HCT116 (cell line): ENCODE measurements at regions not wholly inside any gene's neighbourhood (a gene's known extent, or its start where the extent isn't known, plus 50 kb on each side); places are given as distances from the start of the nearest gene placed in this dataset.

Experiments used
- ATAC-seq: fragments of 200-7000 bp; cut with Tn5 transposase; 2 replicates; pipeline ENCODE4 v1.9.1; 2020; ENCODE audit warnings: mild to moderate bottlenecking, moderate library complexity
- BruUV-seq: library from RNA; stranded (reverse); fragments of 400-500 nt; replicated peaks from 2 replicates; lab custom pipeline; 2021; lab: Mats Ljungman, UMichigan
- CTCF ChIA-PET: fragments of 300-600 bp; sonication (Branson Sonifier 250); formaldehyde crosslinking; loops from one replicate; lab custom pipeline; 2021; ENCODE audit warnings: antibody characterized with exemption; lab: Charles Lee
- POLR2A ChIA-PET: fragments of 300-600, 350-600 bp; sonication (Branson Sonifier 250); formaldehyde crosslinking; loops from one replicate; lab custom pipeline; 2021; ENCODE audit warnings: antibody characterized with exemption; lab: Charles Lee
- RAD21 ChIA-PET, 2 experiments: fragments of 300-600 bp; sonication (Branson Sonifier 250); formaldehyde crosslinking; loops; one replicate each; lab custom pipeline; 2023; ENCODE audit warnings: low total read pairs in 2 of 2; ENCODE audit not compliant: uncharacterized antibody in 2 of 2, unreplicated experiment in 2 of 2, low non-redundant PET in 1 of 2; lab: Charles Lee
- DNase-seq: peaks from one replicate; pipeline ENCODE4 v3.0.0-alpha.2; 2010; ENCODE audit warnings: low read depth, low spot score
- H2AFZ ChIP-seq: fragments of 200-600 bp; shearing (Covaris generic), sonication (generic); 2 replicates; pipeline ENCODE4 v1.6.1; 2017; ENCODE audit warnings: low read depth, mixed run types, mixed read lengths, antibody characterized with exemption, low read length; ENCODE audit not compliant: poor library complexity, severe bottlenecking
- H3K27ac ChIP-seq: 2 replicates; pipeline ENCODE4 v1.5.1; 2012; ENCODE audit warnings: low read depth, low read length
- H3K27me3 ChIP-seq: fragments of 200-600 bp; sonication (generic); 2 replicates; pipeline ENCODE4 v1.6.1; 2016; ENCODE audit warnings: mixed run types, low read length, mixed read lengths; ENCODE audit not compliant: insufficient read depth
- H3K36me3 ChIP-seq, 2 experiments: fragments of 200-500 bp in 1 of 2; fragments of 200-600 bp in 1 of 2; sonication (Bioruptor generic) in 1 of 2; sonication (generic) in 1 of 2; 2 replicates each; pipeline versions ENCODE4 v1.5.1 to v1.6.1; 2014 to 2016; ENCODE audit warnings: low read length in 2 of 2, inconsistent platforms in 1 of 2, mixed read lengths in 1 of 2, mixed run types in 1 of 2; ENCODE audit not compliant: insufficient read depth in 2 of 2, control insufficient read depth in 1 of 2
- H3K4me1 ChIP-seq, 2 experiments: fragments of 200-600 bp in 1 of 2; sonication (generic) in 1 of 2; 2 replicates each; pipeline versions ENCODE4 v1.5.1 to v1.6.1; 2012 to 2017; ENCODE audit warnings: low read length in 2 of 2, inconsistent platforms in 1 of 2, mild to moderate bottlenecking in 1 of 2, mixed read lengths in 1 of 2, mixed run types in 1 of 2, moderate library complexity in 1 of 2; ENCODE audit not compliant: insufficient read depth in 2 of 2, control insufficient read depth in 1 of 2
- H3K4me2 ChIP-seq: fragments of 200-600 bp; sonication (generic); 2 replicates; pipeline ENCODE4 v1.6.1; 2017; ENCODE audit warnings: mixed run types, low read length, mixed read lengths
- H3K4me3 ChIP-seq, 2 experiments: fragments of 200-600 bp in 1 of 2; sonication (generic) in 1 of 2; replicated peaks in 1 of 2; 2 replicates each; pipeline ENCODE4 v1.5.1; 2011 to 2016; ENCODE audit warnings: low read length in 2 of 2, control low read depth in 1 of 2, low read depth in 1 of 2, mild to moderate bottlenecking in 1 of 2, mixed read lengths in 1 of 2, mixed run types in 1 of 2
- H3K79me2 ChIP-seq: fragments of 200-600 bp; sonication (generic); 2 replicates; pipeline ENCODE4 v1.6.1; 2017; ENCODE audit warnings: mild to moderate bottlenecking, mixed run types, low read length, moderate library complexity, mixed read lengths; ENCODE audit not compliant: insufficient read depth
- H3K9ac ChIP-seq: fragments of 200-600 bp; sonication (generic); 2 replicates; pipeline ENCODE4 v1.6.1; 2016; ENCODE audit warnings: low read length, mixed read lengths
- H3K9me2 ChIP-seq: fragments of 200-600 bp; sonication (generic), shearing (Covaris generic); 2 replicates; pipeline ENCODE4 v1.6.1; 2017; ENCODE audit warnings: mixed run types, mild to moderate bottlenecking, moderate library complexity; ENCODE audit not compliant: insufficient read depth
- H3K9me3 ChIP-seq, 2 experiments: fragments of 200-500 bp in 1 of 2; fragments of 200-600 bp in 1 of 2; sonication (Bioruptor generic) in 1 of 2; sonication (generic) in 1 of 2; 2 replicates each; pipeline ENCODE4 v1.6.1; 2014 to 2017; ENCODE audit warnings: low read length in 2 of 2, mixed read lengths in 2 of 2, inconsistent platforms in 1 of 2, low read depth in 1 of 2, mild to moderate bottlenecking in 1 of 2, mixed run types in 1 of 2, moderate library complexity in 1 of 2; ENCODE audit not compliant: control insufficient read depth in 1 of 2, insufficient read depth in 1 of 2
- H4K20me1 ChIP-seq: fragments of 200-600 bp; sonication (generic), shearing (Covaris generic); 2 replicates; pipeline ENCODE4 v1.6.1; 2017; ENCODE audit warnings: mixed run types, mild to moderate bottlenecking, moderate library complexity; ENCODE audit not compliant: insufficient read depth
- CBX3 ChIP-seq: IDR thresholded peaks from 2 replicates; pipeline ENCODE4 v1.6.1; 2012; ENCODE audit warnings: low read depth
- EGR1 ChIP-seq: IDR thresholded peaks from 2 replicates; pipeline ENCODE4 v1.6.1; 2012; ENCODE audit warnings: low read depth
- ELF1 ChIP-seq: IDR thresholded peaks from 2 replicates; pipeline ENCODE4 v1.6.1; 2012; ENCODE audit warnings: low read depth, borderline replicate concordance
- EZH2phosphoT487 ChIP-seq: fragments of 200-600 bp; IDR thresholded peaks from 2 replicates; pipeline ENCODE4 v1.6.1; 2018; ENCODE audit warnings: antibody characterized with exemption, borderline replicate concordance
- FOSL1 ChIP-seq: IDR thresholded peaks from 2 replicates; pipeline ENCODE4 v1.6.1; 2012; ENCODE audit warnings: low read depth
- JUND ChIP-seq: IDR thresholded peaks from 2 replicates; pipeline ENCODE4 v1.6.1; 2012
- MAX ChIP-seq: IDR thresholded peaks from 2 replicates; pipeline ENCODE4 v1.6.1; 2012
- POLR2A ChIP-seq: IDR thresholded peaks from 2 replicates; pipeline ENCODE4 v1.7.0; 2011; ENCODE audit warnings: borderline replicate concordance; ENCODE audit not compliant: insufficient read depth, insufficient read length; ENCODE audit errors: extremely low read depth
- POLR2AphosphoS5 ChIP-seq: IDR thresholded peaks from 2 replicates; pipeline ENCODE4 v1.6.1; 2011; ENCODE audit warnings: mild to moderate bottlenecking, low read depth, low read length, moderate library complexity
- RAD21 ChIP-seq: IDR thresholded peaks from 2 replicates; pipeline ENCODE4 v1.6.1; 2012; ENCODE audit warnings: low read depth, mild to moderate bottlenecking
- SIN3A ChIP-seq: IDR thresholded peaks from 2 replicates; pipeline ENCODE4 v1.6.1; 2012; ENCODE audit warnings: low read depth
- SP1 ChIP-seq: IDR thresholded peaks from 2 replicates; pipeline ENCODE4 v1.6.1; 2012; ENCODE audit warnings: low read depth
- YY1 ChIP-seq: IDR thresholded peaks from 2 replicates; pipeline ENCODE4 v1.6.1; 2011; ENCODE audit warnings: low read length, low read depth, moderate library complexity, mild to moderate bottlenecking; ENCODE audit not compliant: insufficient replicate concordance; ENCODE audit errors: extremely low read depth
- ZFX ChIP-seq: fragments of 450-650 bp; IDR thresholded peaks from 2 replicates; pipeline ENCODE4 v1.6.1; 2017
- intact Hi-C: fragments of 100-400 bp; cut with micrococcal nuclease; formaldehyde crosslinking; loops from 2 replicates; pipeline ENCODE4 v1.10.0; 2022
- TF ChIP-seq, protein P1 (sequence below): IDR thresholded peaks from 2 replicates; pipeline ENCODE4 v1.6.1; 2011; ENCODE audit warnings: mild to moderate bottlenecking, low read length, moderate library complexity; ENCODE audit not compliant: insufficient replicate concordance; ENCODE audit errors: extremely low read depth
- TF ChIP-seq, protein P2 (sequence below), 3 experiments: fragments of 200-600 bp in 1 of 3; sonication (generic) in 1 of 3; IDR thresholded peaks in 2 of 3; conservative IDR thresholded peaks in 1 of 3; 2 replicates each; pipeline ENCODE4 v1.5.1; 2012 to 2017; ENCODE audit warnings: low read depth in 2 of 3, low read length in 2 of 3, antibody characterized with exemption in 1 of 3, borderline replicate concordance in 1 of 3, control low read depth in 1 of 3, mild to moderate bottlenecking in 1 of 3, mixed read lengths in 1 of 3, mixed run types in 1 of 3, moderate library complexity in 1 of 3; ENCODE audit not compliant: insufficient read depth in 1 of 3
- TF ChIP-seq, protein P3 (sequence below): IDR thresholded peaks from 2 replicates; pipeline ENCODE4 v1.6.1; 2012; ENCODE audit warnings: low read depth

GRCh38 chr2:125885340-125885739 is 770.6 kb upstream of the GYPC start:
- RAD21 ChIA-PET, result no interaction called here
- H3K27ac ChIP-seq, result no peak overlapping the region
- BruUV-seq, result no TSS peak
- TF ChIP-seq RAD21, result no peak
- TF ChIP-seq POLR2AphosphoS5, result no peak
- no peak for TF ChIP-seq ZFX
- no peak for TF ChIP-seq YY1
- no peak for TF ChIP-seq POLR2A
- TF ChIP-seq, protein P1, sequence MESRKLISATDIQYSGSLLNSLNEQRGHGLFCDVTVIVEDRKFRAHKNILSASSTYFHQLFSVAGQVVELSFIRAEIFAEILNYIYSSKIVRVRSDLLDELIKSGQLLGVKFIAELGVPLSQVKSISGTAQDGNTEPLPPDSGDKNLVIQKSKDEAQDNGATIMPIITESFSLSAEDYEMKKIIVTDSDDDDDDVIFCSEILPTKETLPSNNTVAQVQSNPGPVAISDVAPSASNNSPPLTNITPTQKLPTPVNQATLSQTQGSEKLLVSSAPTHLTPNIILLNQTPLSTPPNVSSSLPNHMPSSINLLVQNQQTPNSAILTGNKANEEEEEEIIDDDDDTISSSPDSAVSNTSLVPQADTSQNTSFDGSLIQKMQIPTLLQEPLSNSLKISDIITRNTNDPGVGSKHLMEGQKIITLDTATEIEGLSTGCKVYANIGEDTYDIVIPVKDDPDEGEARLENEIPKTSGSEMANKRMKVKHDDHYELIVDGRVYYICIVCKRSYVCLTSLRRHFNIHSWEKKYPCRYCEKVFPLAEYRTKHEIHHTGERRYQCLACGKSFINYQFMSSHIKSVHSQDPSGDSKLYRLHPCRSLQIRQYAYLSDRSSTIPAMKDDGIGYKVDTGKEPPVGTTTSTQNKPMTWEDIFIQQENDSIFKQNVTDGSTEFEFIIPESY, result no peak
- no peak for TF ChIP-seq MAX
- no peak for TF ChIP-seq CBX3
- TF ChIP-seq SIN3A, result no peak
- TF ChIP-seq FOSL1, result no peak
- no peak for TF ChIP-seq JUND
- no peak for TF ChIP-seq EGR1
- TF ChIP-seq SP1, result no peak
- TF ChIP-seq, protein P2, sequence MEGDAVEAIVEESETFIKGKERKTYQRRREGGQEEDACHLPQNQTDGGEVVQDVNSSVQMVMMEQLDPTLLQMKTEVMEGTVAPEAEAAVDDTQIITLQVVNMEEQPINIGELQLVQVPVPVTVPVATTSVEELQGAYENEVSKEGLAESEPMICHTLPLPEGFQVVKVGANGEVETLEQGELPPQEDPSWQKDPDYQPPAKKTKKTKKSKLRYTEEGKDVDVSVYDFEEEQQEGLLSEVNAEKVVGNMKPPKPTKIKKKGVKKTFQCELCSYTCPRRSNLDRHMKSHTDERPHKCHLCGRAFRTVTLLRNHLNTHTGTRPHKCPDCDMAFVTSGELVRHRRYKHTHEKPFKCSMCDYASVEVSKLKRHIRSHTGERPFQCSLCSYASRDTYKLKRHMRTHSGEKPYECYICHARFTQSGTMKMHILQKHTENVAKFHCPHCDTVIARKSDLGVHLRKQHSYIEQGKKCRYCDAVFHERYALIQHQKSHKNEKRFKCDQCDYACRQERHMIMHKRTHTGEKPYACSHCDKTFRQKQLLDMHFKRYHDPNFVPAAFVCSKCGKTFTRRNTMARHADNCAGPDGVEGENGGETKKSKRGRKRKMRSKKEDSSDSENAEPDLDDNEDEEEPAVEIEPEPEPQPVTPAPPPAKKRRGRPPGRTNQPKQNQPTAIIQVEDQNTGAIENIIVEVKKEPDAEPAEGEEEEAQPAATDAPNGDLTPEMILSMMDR (IDR thresholded peaks at IDR 0.05 in 2 of 3, conservative IDR thresholded peaks at IDR 0.05 in 1 of 3; ENCODE audit: borderline replicate concordance in 1 of 3, insufficient read depth in 1 of 3, low read depth in 2 of 3, low read length in 2 of 3), result no peak
- no peak for TF ChIP-seq EZH2phosphoT487
- no peak for TF ChIP-seq ELF1
- TF ChIP-seq, protein P3, sequence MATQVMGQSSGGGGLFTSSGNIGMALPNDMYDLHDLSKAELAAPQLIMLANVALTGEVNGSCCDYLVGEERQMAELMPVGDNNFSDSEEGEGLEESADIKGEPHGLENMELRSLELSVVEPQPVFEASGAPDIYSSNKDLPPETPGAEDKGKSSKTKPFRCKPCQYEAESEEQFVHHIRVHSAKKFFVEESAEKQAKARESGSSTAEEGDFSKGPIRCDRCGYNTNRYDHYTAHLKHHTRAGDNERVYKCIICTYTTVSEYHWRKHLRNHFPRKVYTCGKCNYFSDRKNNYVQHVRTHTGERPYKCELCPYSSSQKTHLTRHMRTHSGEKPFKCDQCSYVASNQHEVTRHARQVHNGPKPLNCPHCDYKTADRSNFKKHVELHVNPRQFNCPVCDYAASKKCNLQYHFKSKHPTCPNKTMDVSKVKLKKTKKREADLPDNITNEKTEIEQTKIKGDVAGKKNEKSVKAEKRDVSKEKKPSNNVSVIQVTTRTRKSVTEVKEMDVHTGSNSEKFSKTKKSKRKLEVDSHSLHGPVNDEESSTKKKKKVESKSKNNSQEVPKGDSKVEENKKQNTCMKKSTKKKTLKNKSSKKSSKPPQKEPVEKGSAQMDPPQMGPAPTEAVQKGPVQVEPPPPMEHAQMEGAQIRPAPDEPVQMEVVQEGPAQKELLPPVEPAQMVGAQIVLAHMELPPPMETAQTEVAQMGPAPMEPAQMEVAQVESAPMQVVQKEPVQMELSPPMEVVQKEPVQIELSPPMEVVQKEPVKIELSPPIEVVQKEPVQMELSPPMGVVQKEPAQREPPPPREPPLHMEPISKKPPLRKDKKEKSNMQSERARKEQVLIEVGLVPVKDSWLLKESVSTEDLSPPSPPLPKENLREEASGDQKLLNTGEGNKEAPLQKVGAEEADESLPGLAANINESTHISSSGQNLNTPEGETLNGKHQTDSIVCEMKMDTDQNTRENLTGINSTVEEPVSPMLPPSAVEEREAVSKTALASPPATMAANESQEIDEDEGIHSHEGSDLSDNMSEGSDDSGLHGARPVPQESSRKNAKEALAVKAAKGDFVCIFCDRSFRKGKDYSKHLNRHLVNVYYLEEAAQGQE, result no peak
- H3K9me3 ChIP-seq, result peaks cover 3 to 18% of the 10 kb centered on the region in 2 experiments; a peak in 3 of 4 replicates
- H4K20me1 ChIP-seq, result no peaks in the 10 kb centered on the region; the same call in 1 of the 2 replicates
- no peaks in the 10 kb centered on the region for H3K79me2 ChIP-seq
- no peak overlapping the region for H2AFZ ChIP-seq
- no peaks in the 10 kb centered on the region for H3K36me3 ChIP-seq
- POLR2A ChIA-PET, result no interaction called here
- no peak for DNase-seq
- no peak overlapping the region for H3K4me2 ChIP-seq
- no peaks in the 10 kb centered on the region for H3K9me2 ChIP-seq
- CTCF ChIA-PET, result no interaction called here
- H3K27me3 ChIP-seq, result no peaks in the 10 kb centered on the region
- intact Hi-C loops, result no loop called here
- ATAC-seq, result no peak
- H3K9ac ChIP-seq, result no peak overlapping the region
- H3K4me1 ChIP-seq, result no peaks in the 10 kb centered on the region
- H3K4me3 ChIP-seq, result no peak overlapping the region
